Liver (tissue), 8 donors: ENCODE measurements at regions not wholly inside any gene's neighbourhood (a gene's known extent, or its start where the extent isn't known, plus 50 kb on each side); places are given as distances from the start of the nearest gene placed in this dataset.

Experiments
- DNase-seq: peaks from one replicate; pipeline ENCODE4 v3.0.0-alpha.2; 2017; ENCODE audit warnings: low spot score
- H3K27ac ChIP-seq, 2 donors: one replicate each; pipeline ENCODE4 v1.7.0; 2013; ENCODE audit warnings: inconsistent platforms in 2 of 2, low read length in 2 of 2, control low read depth in 1 of 2, low read depth in 1 of 2, mild to moderate bottlenecking in 1 of 2
- H3K27me3 ChIP-seq, 4 donors: one replicate each; pipeline versions ENCODE4 v1.6.1 to v1.7.0; 2013; ENCODE audit warnings: low read length in 3 of 4, inconsistent platforms in 1 of 4, mild to moderate bottlenecking in 1 of 4, moderate library complexity in 1 of 4; ENCODE audit not compliant: control insufficient read depth in 4 of 4, insufficient read depth in 4 of 4
- H3K36me3 ChIP-seq, 4 donors: one replicate each; pipeline versions ENCODE4 v1.6.1 to v1.7.0; 2013; ENCODE audit warnings: low read length in 3 of 4, mild to moderate bottlenecking in 3 of 4, low read depth in 1 of 4, moderate library complexity in 1 of 4; ENCODE audit not compliant: control insufficient read depth in 4 of 4, insufficient read depth in 3 of 4
- H3K4me1 ChIP-seq, 4 donors: one replicate each; pipeline versions ENCODE4 v1.6.1 to v1.7.0; 2013; ENCODE audit warnings: low read length in 3 of 4, mild to moderate bottlenecking in 3 of 4, moderate library complexity in 1 of 4; ENCODE audit not compliant: control insufficient read depth in 4 of 4, insufficient read depth in 4 of 4
- H3K4me3 ChIP-seq, 3 donors: one replicate each; pipeline versions ENCODE4 v1.6.1 to v1.7.0; 2013; ENCODE audit warnings: low read length in 3 of 3, control low read depth in 1 of 3, low read depth in 1 of 3, mild to moderate bottlenecking in 1 of 3
- H3K9ac ChIP-seq, 2 donors: one replicate each; pipeline ENCODE4 v1.7.0; 2013; ENCODE audit warnings: low read length in 2 of 2, mild to moderate bottlenecking in 2 of 2, moderate library complexity in 2 of 2, control low read depth in 1 of 2, low read depth in 1 of 2
- H3K9me3 ChIP-seq, 4 donors: one replicate each; pipeline versions ENCODE4 v1.6.1 to v1.7.0; 2013; ENCODE audit warnings: low read length in 3 of 4; ENCODE audit not compliant: control insufficient read depth in 4 of 4
- ATF3 ChIP-seq: IDR thresholded peaks from 2 replicates; pipeline ENCODE4 v1.6.1; 2016; ENCODE audit warnings: antibody characterized with exemption
- CTCF ChIP-seq: fragments of 150-350 bp; IDR thresholded peaks from 2 replicates; pipeline ENCODE4 v1.5.1; 2017; ENCODE audit warnings: improper control_type of control experiment, low read depth, low read length; ENCODE audit not compliant: missing input control
- EGR1 ChIP-seq, 2 donors: IDR thresholded peaks; 2 replicates each; pipeline ENCODE4 v1.6.1; 2016 to 2018; ENCODE audit warnings: antibody characterized with exemption in 2 of 2, low read depth in 2 of 2
- FOXA1 ChIP-seq: IDR thresholded peaks from 2 replicates; pipeline ENCODE4 v1.6.1; 2016; ENCODE audit warnings: antibody characterized with exemption
- FOXA2 ChIP-seq: IDR thresholded peaks from 2 replicates; pipeline ENCODE4 v1.6.1; 2016; ENCODE audit warnings: antibody characterized with exemption
- GABPA ChIP-seq, 2 donors: IDR thresholded peaks in 1 of 2; conservative IDR thresholded peaks in 1 of 2; 2 replicates each; pipeline ENCODE4 v1.6.1; 2016; ENCODE audit warnings: antibody characterized with exemption in 2 of 2, mild to moderate bottlenecking in 1 of 2, moderate library complexity in 1 of 2
- HNF4A ChIP-seq, 2 donors: conservative IDR thresholded peaks; 2 replicates each; pipeline ENCODE4 v1.6.1; 2016; ENCODE audit warnings: antibody characterized with exemption in 2 of 2, mild to moderate bottlenecking in 2 of 2
- HNF4G ChIP-seq: IDR thresholded peaks from 2 replicates; pipeline ENCODE4 v1.6.1; 2016; ENCODE audit warnings: antibody characterized with exemption
- JUND ChIP-seq, 2 donors: IDR thresholded peaks; 2 replicates each; pipeline ENCODE4 v1.6.1; 2016; ENCODE audit warnings: antibody characterized with exemption in 2 of 2
- NR2F2 ChIP-seq: IDR thresholded peaks from 2 replicates; pipeline ENCODE4 v1.6.1; 2016; ENCODE audit warnings: antibody characterized with exemption
- RAD21 ChIP-seq, 2 donors: IDR thresholded peaks; 2 replicates each; pipeline ENCODE4 v1.6.1; 2016; ENCODE audit warnings: antibody characterized with exemption in 2 of 2, mild to moderate bottlenecking in 2 of 2
- REST ChIP-seq: IDR thresholded peaks from 2 replicates; pipeline ENCODE4 v1.6.1; 2016; ENCODE audit warnings: antibody characterized with exemption, mild to moderate bottlenecking
- RXRA ChIP-seq, 2 donors: IDR thresholded peaks; 2 replicates each; pipeline ENCODE4 v1.6.1; 2017 to 2018; ENCODE audit warnings: antibody characterized with exemption in 2 of 2, mild to moderate bottlenecking in 1 of 2
- SP1 ChIP-seq: IDR thresholded peaks from 2 replicates; pipeline ENCODE4 v1.6.1; 2018; ENCODE audit warnings: antibody characterized with exemption, mild to moderate bottlenecking
- TAF1 ChIP-seq: conservative IDR thresholded peaks from 2 replicates; pipeline ENCODE4 v1.6.1; 2016; ENCODE audit warnings: antibody characterized with exemption, mild to moderate bottlenecking
- YY1 ChIP-seq: IDR thresholded peaks from 2 replicates; pipeline ENCODE4 v1.6.1; 2016; ENCODE audit warnings: antibody characterized with exemption, mild to moderate bottlenecking
- whole genome bisulfite sequencing: extraction: QIAGEN DNeasy Blood & Tissue Kit; methylation state at CpG from one replicate; pipeline ENCODE4 v1.1.7; 2013; 5-methylcytosine and 5-hydroxymethylcytosine counted together
- TF ChIP-seq, protein P1 (sequence below): IDR thresholded peaks from 2 replicates; pipeline ENCODE4 v1.6.1; 2016; ENCODE audit warnings: antibody characterized with exemption
- TF ChIP-seq, protein P2 (sequence below): IDR thresholded peaks from 2 replicates; pipeline ENCODE4 v1.6.1; 2016; ENCODE audit warnings: antibody characterized with exemption
- donor health status: healthy.
- donor health status: healthy.
- donor health status: healthy.
- donor health status: healthy.
- donor health status: healthy.

GRCh38 chr5:130885691-130886090 lies 279.4 kb downstream of the HINT1 start:
- Histone ChIP-seq H3K9ac (no peak overlapping the region), H3K4me3 (no peak overlapping the region), H3K27ac (no peak overlapping the region), H3K27me3 (no peaks in the 10 kb centered on the region), H3K36me3 (no peaks in the 10 kb centered on the region), H3K9me3 (no peaks in the 10 kb centered on the region), H3K4me1 (peaks cover 0 to 6% (median 1%) of the 10 kb centered on the region in 4 donors)
- DNase-seq, result no peak
- 59% methylated on average over 3 of the region's 3 CpGs for WGBS
- TF ChIP-seq ATF3 (no peak), CTCF (no peak), YY1 (no peak), SP1 (no peak), NR2F2 (no peak), GABPA (IDR thresholded peaks at IDR 0.05 in 1 of 2, conservative IDR thresholded peaks at IDR 0.05 in 1 of 2) (no peak), EGR1 (IDR thresholded peaks at IDR 0.05; ENCODE audit: low read depth in 2 of 2) (no peak), FOXA1 (no peak)
- TF ChIP-seq, protein P1, sequence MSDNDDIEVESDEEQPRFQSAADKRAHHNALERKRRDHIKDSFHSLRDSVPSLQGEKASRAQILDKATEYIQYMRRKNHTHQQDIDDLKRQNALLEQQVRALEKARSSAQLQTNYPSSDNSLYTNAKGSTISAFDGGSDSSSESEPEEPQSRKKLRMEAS, result no peak

GRCh38 chr5:130885027-130885426 lies 280.0 kb downstream of the HINT1 start:
- TF ChIP-seq RAD21 (IDR thresholded peaks at IDR 0.05) (no peak), SP1 (peak; percentile 97), CTCF (no peak), HNF4A (conservative IDR thresholded peaks at IDR 0.05) (peak; percentile 88 to 96), GABPA (IDR thresholded peaks at IDR 0.05 in 1 of 2, conservative IDR thresholded peaks at IDR 0.05 in 1 of 2) (no peak), RXRA (IDR thresholded peaks at IDR 0.05) (peak; percentile 44 to 45), REST (no peak), FOXA1 (peak; percentile 15), NR2F2 (no peak), JUND (IDR thresholded peaks at IDR 0.05) (peak; percentile 76 to 85), EGR1 (IDR thresholded peaks at IDR 0.05; ENCODE audit: low read depth in 2 of 2) (no peak), ATF3 (peak; percentile 46), TAF1 (no peak), HNF4G (peak; percentile 86), FOXA2 (peak; percentile 22), YY1 (peak; percentile 25)
- TF ChIP-seq, protein P2, sequence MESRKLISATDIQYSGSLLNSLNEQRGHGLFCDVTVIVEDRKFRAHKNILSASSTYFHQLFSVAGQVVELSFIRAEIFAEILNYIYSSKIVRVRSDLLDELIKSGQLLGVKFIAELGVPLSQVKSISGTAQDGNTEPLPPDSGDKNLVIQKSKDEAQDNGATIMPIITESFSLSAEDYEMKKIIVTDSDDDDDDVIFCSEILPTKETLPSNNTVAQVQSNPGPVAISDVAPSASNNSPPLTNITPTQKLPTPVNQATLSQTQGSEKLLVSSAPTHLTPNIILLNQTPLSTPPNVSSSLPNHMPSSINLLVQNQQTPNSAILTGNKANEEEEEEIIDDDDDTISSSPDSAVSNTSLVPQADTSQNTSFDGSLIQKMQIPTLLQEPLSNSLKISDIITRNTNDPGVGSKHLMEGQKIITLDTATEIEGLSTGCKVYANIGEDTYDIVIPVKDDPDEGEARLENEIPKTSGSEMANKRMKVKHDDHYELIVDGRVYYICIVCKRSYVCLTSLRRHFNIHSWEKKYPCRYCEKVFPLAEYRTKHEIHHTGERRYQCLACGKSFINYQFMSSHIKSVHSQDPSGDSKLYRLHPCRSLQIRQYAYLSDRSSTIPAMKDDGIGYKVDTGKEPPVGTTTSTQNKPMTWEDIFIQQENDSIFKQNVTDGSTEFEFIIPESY, result no peak
- TF ChIP-seq, protein P1, result no peak
- peaks cover 0 to 6% (median 1%) of the 10 kb centered on the region in 4 donors for H3K4me1 ChIP-seq
- no peaks in the 10 kb centered on the region for H3K36me3 ChIP-seq
- H3K9me3 ChIP-seq, result no peaks in the 10 kb centered on the region
- H3K4me3 ChIP-seq, result no peak overlapping the region
- H3K27me3 ChIP-seq, result peaks cover 0 to 2% (median 0%) of the 10 kb centered on the region in 4 donors
- 35% methylated on average over 3 of the region's 3 CpGs for WGBS
- no peak overlapping the region for H3K27ac ChIP-seq
- H3K9ac ChIP-seq, result no peak overlapping the region
- DNase-seq, result no peak
